Chondrocyte (in vitro differentiated cells): ENCODE measurements at regions not wholly inside any gene's neighbourhood (a gene's known extent, or its start where the extent isn't known, plus 50 kb on each side); places are given as distances from the start of the nearest gene placed in this dataset.

ENCODE experiments used
- DNase-seq: peaks from one replicate; pipeline ENCODE4 v3.0.0; 2021; ENCODE audit warnings: mixed read lengths, low spot score
- H3K27ac Mint-ChIP-seq: one replicate; pipeline ENCODE4 v1.8.0; 2021; ENCODE audit warnings: mild to moderate bottlenecking, moderate library complexity, mixed read lengths; ENCODE audit not compliant: unreplicated experiment
- H3K27me3 Mint-ChIP-seq: 2 replicates; pipeline ENCODE4 v1.8.0; 2021; ENCODE audit warnings: low read depth, mixed read lengths
- H3K36me3 Mint-ChIP-seq: 2 replicates; pipeline ENCODE4 v1.8.0; 2021; ENCODE audit warnings: low read depth, mixed read lengths
- H3K4me1 Mint-ChIP-seq: 2 replicates; pipeline ENCODE4 v1.8.0; 2021; ENCODE audit warnings: low read depth, mild to moderate bottlenecking, mixed read lengths
- H3K4me3 Mint-ChIP-seq: one replicate; pipeline ENCODE4 v1.8.0; 2021; ENCODE audit warnings: mild to moderate bottlenecking, moderate library complexity, mixed read lengths; ENCODE audit not compliant: unreplicated experiment
- H3K9me3 Mint-ChIP-seq: 2 replicates; pipeline ENCODE4 v1.8.0; 2021; ENCODE audit warnings: low read depth, mixed read lengths
- CTCF ChIP-seq: fragments of 200-600 bp; sonication (generic); IDR thresholded peaks from 2 replicates; pipeline ENCODE4 v1.5.0; 2021; ENCODE audit warnings: antibody characterized with exemption, mild to moderate bottlenecking, moderate library complexity

GRCh38 chr2:136305517-136306192, 187.7 kb upstream of the CXCR4 start:
- DNase-seq = no peak
- Mint-ChIP-seq H3K4me1 (no peaks in the 10 kb centered on the region), H3K27me3 (peaks cover 7% of the 10 kb centered on the region), H3K4me3 (no peak overlapping the region), H3K9me3 (no peaks in the 10 kb centered on the region), H3K27ac (no peak overlapping the region), H3K36me3 (no peaks in the 10 kb centered on the region)
- no peak for TF ChIP-seq CTCF

- TF ChIP-seq CTCF = no peak
- Mint-ChIP-seq H3K36me3 (no peaks in the 10 kb centered on the region), H3K27ac (no peak overlapping the region), H3K4me1 (no peaks in the 10 kb centered on the region), H3K9me3 (no peaks in the 10 kb centered on the region), H3K27me3 (peaks cover 7% of the 10 kb centered on the region), H3K4me3 (no peak overlapping the region)
- no peak for DNase-seq
Observed at GRCh38 chr2:136301006-136301405, 183.1 kb upstream of the CXCR4 start.

DNA sequence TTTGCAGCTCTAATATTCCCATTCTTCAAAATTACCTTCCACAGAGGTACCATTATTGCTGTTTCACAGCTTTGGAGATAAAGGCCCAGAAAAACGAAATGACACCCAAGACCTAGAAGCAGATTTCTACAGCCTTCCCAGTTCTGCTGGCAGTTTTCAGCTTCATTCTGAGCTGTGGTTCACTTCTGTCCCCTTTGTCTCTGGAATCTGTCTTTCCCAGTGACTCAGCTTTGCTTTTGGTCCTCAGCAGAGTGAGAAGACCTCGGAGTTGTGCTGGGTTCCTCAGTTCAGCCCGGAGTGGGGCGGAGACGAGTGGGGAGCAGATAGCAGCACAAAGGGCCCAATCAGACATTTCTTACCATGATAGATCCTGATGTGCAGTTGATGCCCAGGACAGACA, 180.7 kb upstream of the CXCR4 start:
- H3K27ac Mint-ChIP-seq = no peak overlapping the region
- TF ChIP-seq CTCF = no peak
- DNase-seq = no peak
- no peaks in the 10 kb centered on the region for H3K36me3 Mint-ChIP-seq
- H3K27me3 Mint-ChIP-seq = peaks cover 5% of the 10 kb centered on the region
- H3K4me1 Mint-ChIP-seq = no peaks in the 10 kb centered on the region
- no peaks in the 10 kb centered on the region for H3K9me3 Mint-ChIP-seq
- H3K4me3 Mint-ChIP-seq = no peak overlapping the region

GRCh38 chr2:136297994-136298393, 180.0 kb upstream of the CXCR4 start:
- Mint-ChIP-seq H3K9me3 (no peaks in the 10 kb centered on the region), H3K27ac (no peak overlapping the region), H3K4me3 (no peak overlapping the region)

DNA sequence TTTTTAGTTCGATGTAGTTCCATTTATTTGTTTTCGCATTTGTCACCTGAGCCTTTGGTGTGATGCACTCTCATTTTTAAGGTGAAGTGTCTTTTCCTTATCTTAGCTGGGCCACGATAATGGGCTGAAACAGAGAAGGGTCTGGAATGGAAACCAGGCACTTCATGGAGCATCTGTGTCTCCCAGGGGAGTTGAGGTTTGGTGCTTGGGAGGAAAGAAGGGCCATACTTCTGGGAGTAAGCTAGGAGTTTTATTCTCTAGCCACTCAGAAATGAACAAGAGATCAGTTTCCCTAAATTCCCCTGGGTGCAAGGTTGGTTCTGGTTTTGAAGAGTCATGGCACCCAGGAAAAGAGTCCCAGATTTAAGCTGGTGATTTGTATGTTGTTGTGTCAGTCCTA, 179.4 kb upstream of the CXCR4 start:
- no peaks in the 10 kb centered on the region for H3K4me1 Mint-ChIP-seq
- no peak overlapping the region for H3K27ac Mint-ChIP-seq
- no peak for DNase-seq
- H3K9me3 Mint-ChIP-seq = no peaks in the 10 kb centered on the region
- peaks cover 3% of the 10 kb centered on the region for H3K27me3 Mint-ChIP-seq
- no peak overlapping the region for H3K4me3 Mint-ChIP-seq
- no peaks in the 10 kb centered on the region for H3K36me3 Mint-ChIP-seq
- no peak for TF ChIP-seq CTCF

More at GRCh38 chr2:136297994-136298393, 180.0 kb upstream of the CXCR4 start:
- Mint-ChIP-seq H3K36me3 (no peaks in the 10 kb centered on the region), H3K4me1 (no peaks in the 10 kb centered on the region), H3K27me3 (peaks cover 4% of the 10 kb centered on the region)
- DNase-seq = no peak
- TF ChIP-seq CTCF = no peak
